ENCODE measurements at regions not wholly inside any gene's neighbourhood (a gene's known extent, or its start where the extent isn't known, plus 50 kb on each side); places are given as distances from the start of the nearest gene placed in this dataset.

DNA sequence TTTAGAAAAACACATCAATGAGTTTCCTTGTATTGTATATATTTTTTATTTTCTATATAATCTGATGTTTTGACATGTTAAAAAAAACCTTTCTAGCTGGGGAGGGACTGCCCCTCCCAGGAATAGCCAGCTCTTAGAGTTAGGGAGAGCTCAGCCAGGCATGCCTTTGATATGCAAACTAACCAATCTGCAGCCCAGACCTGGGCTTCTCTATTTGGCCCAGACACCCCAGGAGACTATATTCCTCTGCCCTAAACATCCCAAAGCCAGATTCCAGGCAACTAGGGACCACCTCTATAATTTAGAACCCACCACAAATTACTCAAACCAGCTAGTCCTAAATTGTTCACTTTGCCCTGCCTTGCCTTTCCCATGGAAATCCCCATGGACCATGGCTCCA is 390.9 kb upstream of the ADAMTS9 start:
- Mint-ChIP-seq H3K36me3 (ENCODE audit: low read depth) (no peaks in the 10 kb centered on the region), H3K4me3 (no peak overlapping the region), H3K4me1 (peaks cover 4% of the 10 kb centered on the region), H3K27me3 (ENCODE audit: insufficient read depth) (peaks cover 15% of the 10 kb centered on the region), H3K27ac (no peak overlapping the region), H3K9me3 (peaks cover 11% of the 10 kb centered on the region)
- Histone ChIP-seq H3K27ac (ENCODE audit: low read depth, low read length) (no peak overlapping the region), H3K27me3 (ENCODE audit: control insufficient read depth, insufficient read depth, low read length, poor library complexity, severe bottlenecking) (no peaks in the 10 kb centered on the region), H3K36me3 (ENCODE audit: control insufficient read depth, insufficient read depth, low read length) (no peaks in the 10 kb centered on the region), H3K4me3 (ENCODE audit: low read length) (no peak overlapping the region), H3K9ac (ENCODE audit: extremely low read depth, low read length, poor library complexity, severe bottlenecking) (no peak overlapping the region), H3K9me3 (ENCODE audit: control insufficient read depth, low read length) (peaks cover 10% of the 10 kb centered on the region), H3K4me1 (ENCODE audit: control insufficient read depth, insufficient read depth, low read length) (no peaks in the 10 kb centered on the region)
- TF ChIP-seq, protein P1, sequence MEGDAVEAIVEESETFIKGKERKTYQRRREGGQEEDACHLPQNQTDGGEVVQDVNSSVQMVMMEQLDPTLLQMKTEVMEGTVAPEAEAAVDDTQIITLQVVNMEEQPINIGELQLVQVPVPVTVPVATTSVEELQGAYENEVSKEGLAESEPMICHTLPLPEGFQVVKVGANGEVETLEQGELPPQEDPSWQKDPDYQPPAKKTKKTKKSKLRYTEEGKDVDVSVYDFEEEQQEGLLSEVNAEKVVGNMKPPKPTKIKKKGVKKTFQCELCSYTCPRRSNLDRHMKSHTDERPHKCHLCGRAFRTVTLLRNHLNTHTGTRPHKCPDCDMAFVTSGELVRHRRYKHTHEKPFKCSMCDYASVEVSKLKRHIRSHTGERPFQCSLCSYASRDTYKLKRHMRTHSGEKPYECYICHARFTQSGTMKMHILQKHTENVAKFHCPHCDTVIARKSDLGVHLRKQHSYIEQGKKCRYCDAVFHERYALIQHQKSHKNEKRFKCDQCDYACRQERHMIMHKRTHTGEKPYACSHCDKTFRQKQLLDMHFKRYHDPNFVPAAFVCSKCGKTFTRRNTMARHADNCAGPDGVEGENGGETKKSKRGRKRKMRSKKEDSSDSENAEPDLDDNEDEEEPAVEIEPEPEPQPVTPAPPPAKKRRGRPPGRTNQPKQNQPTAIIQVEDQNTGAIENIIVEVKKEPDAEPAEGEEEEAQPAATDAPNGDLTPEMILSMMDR (conservative IDR thresholded peaks at IDR 0.05), result no peak
- no peak for DNase-seq

DNA sequence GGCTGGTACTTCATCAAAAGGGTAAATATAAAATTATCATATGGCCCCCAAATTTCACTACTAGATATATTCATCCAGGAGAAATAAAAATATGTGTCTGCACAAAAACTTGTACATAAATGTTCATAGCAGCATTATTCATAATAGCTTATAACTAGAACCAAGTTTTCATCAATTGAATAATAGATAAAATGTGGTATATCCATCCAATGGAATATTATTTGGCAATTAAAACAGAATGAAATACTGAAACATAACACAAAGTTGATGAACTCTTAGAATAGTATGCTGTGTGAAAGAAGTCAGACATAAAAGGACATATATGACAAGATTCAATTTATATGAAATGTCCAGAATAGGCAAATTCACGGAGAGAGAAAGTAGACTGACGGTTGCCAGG is 389.3 kb upstream of the ADAMTS9 start:
- H3K36me3 ChIP-seq (ENCODE audit: control insufficient read depth, insufficient read depth, low read length), result no peaks in the 10 kb centered on the region
- H3K27ac ChIP-seq (ENCODE audit: low read depth, low read length), result no peak overlapping the region
- Mint-ChIP-seq H3K36me3 (ENCODE audit: low read depth) (no peaks in the 10 kb centered on the region), H3K4me1 (peaks cover 4% of the 10 kb centered on the region), H3K27ac (no peak overlapping the region), H3K27me3 (ENCODE audit: insufficient read depth) (peaks cover 9% of the 10 kb centered on the region), H3K9me3 (peaks cover 11% of the 10 kb centered on the region), H3K4me3 (no peak overlapping the region)
- H3K9me3 ChIP-seq (ENCODE audit: control insufficient read depth, low read length), result peaks cover 10% of the 10 kb centered on the region
- H3K27me3 ChIP-seq (ENCODE audit: control insufficient read depth, insufficient read depth, low read length, poor library complexity, severe bottlenecking), result no peaks in the 10 kb centered on the region
- H3K4me3 ChIP-seq (ENCODE audit: low read length), result no peak overlapping the region
- no peak overlapping the region for H3K9ac ChIP-seq (ENCODE audit: extremely low read depth, low read length, poor library complexity, severe bottlenecking)
- no peaks in the 10 kb centered on the region for H3K4me1 ChIP-seq (ENCODE audit: control insufficient read depth, insufficient read depth, low read length)
- 72 to 86% methylated on average over 2 of the region's 2 CpGs for WGBS, 2 experiments (ENCODE audit: insufficient coverage in 1 of 2, insufficient read length in 1 of 2)
- TF ChIP-seq, protein P1 (conservative IDR thresholded peaks at IDR 0.05), result no peak
- no peak for DNase-seq

DNA sequence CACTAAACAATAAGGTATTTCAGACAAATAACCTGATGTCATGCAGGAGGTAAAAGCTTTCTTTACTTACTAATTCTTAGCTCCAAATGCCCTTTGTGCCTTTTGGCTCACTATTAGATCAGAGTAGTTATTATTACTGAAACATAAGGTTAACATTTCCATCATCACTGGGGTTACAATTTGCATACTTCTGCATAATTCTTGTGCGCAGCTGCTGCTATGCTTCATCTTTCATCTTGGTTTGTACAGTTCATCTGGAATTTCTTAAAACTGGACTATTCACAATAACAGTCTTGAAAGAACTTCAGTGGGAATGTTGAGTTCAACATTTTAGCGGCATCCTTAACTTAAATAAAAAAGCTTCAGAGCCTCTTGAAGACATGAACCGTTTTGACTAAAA is 383.2 kb upstream of the ADAMTS9 start:
- H3K4me1 Mint-ChIP-seq, result no peaks in the 10 kb centered on the region
- Histone ChIP-seq H3K9ac (ENCODE audit: extremely low read depth, low read length, poor library complexity, severe bottlenecking) (no peak overlapping the region), H3K9me3 (ENCODE audit: control insufficient read depth, low read length) (no peaks in the 10 kb centered on the region), H3K4me3 (ENCODE audit: low read length) (no peak overlapping the region), H3K27me3 (ENCODE audit: control insufficient read depth, insufficient read depth, low read length, poor library complexity, severe bottlenecking) (no peaks in the 10 kb centered on the region), H3K4me1 (ENCODE audit: control insufficient read depth, insufficient read depth, low read length) (no peaks in the 10 kb centered on the region), H3K27ac (ENCODE audit: low read depth, low read length) (no peak overlapping the region), H3K36me3 (ENCODE audit: control insufficient read depth, insufficient read depth, low read length) (no peaks in the 10 kb centered on the region)
- no peak for DNase-seq
- no peaks in the 10 kb centered on the region for H3K36me3 Mint-ChIP-seq (ENCODE audit: low read depth)
- 92 to 93% methylated on average over 3 of the region's 3 CpGs for WGBS, 2 experiments (ENCODE audit: insufficient coverage in 1 of 2, insufficient read length in 1 of 2)
- TF ChIP-seq, protein P1 (conservative IDR thresholded peaks at IDR 0.05), result no peak
- H3K27me3 Mint-ChIP-seq (ENCODE audit: insufficient read depth), result peaks cover 2% of the 10 kb centered on the region
- peaks cover 9% of the 10 kb centered on the region for H3K9me3 Mint-ChIP-seq
- no peak overlapping the region for H3K27ac Mint-ChIP-seq
- no peak overlapping the region for H3K4me3 Mint-ChIP-seq

Data from endodermal cell (in vitro differentiated cells).